GM12878 (cell line): ENCODE measurements at regions not wholly inside any gene's neighbourhood (a gene's known extent, or its start where the extent isn't known, plus 50 kb on each side); places are given as distances from the start of the nearest gene placed in this dataset.

Source experiments
- ATAC-seq: fragments of 200-7000 bp; cut with Tn5 transposase; 3 replicates; pipeline ENCODE4 v1.9.1; 2020; ENCODE audit warnings: mild to moderate bottlenecking, moderate library complexity
- BruUV-seq: library from RNA; stranded (reverse); fragments of 400-500 nt; replicated peaks from 2 replicates; lab custom pipeline; 2021; lab: Mats Ljungman, UMichigan
- CTCF ChIA-PET: fragments of 300-600 bp; sonication (Branson Sonifier 250); formaldehyde crosslinking; extraction: SDS; loops from one replicate; lab custom pipeline; 2021; ENCODE audit warnings: inconsistent platforms; lab: Yijun Ruan, JAX
- POLR2A ChIA-PET: fragments of 350-600 bp; formaldehyde crosslinking; extraction: SDS; loops from one replicate; lab custom pipeline; 2021; ENCODE audit warnings: inconsistent platforms; lab: Charles Lee
- RAD21 ChIA-PET: fragments of 300-600 bp; sonication (Branson Sonifier 250); formaldehyde crosslinking; loops from one replicate; lab custom pipeline; 2023; ENCODE audit warnings: antibody characterized with exemption; ENCODE audit not compliant: unreplicated experiment; lab: Charles Lee
- SMC1A ChIA-PET: fragments of 300-600 bp; sonication (Branson Sonifier 250); formaldehyde crosslinking; loops from one replicate; lab custom pipeline; 2023; ENCODE audit not compliant: unreplicated experiment, uncharacterized antibody; lab: Charles Lee
- DNase-seq: peaks from one replicate; pipeline ENCODE4 v3.0.0-alpha.2; 2011; ENCODE audit warnings: low read depth, low spot score
- FAIRE-seq: peaks from 3 replicates; lab custom pipeline; 2011; peaks lifted over from hg19 to GRCh38; lab: Jason Lieb, UNC
- H2AFZ ChIP-seq: 2 replicates; pipeline ENCODE4 v1.6.0; 2011; ENCODE audit warnings: low read depth, low read length, control low read depth; ENCODE audit not compliant: control insufficient read depth
- H3K27ac ChIP-seq: 2 replicates; pipeline ENCODE4 v1.5.1; 2011; ENCODE audit warnings: control low read depth; ENCODE audit not compliant: control insufficient read depth, insufficient read depth
- H3K27me3 ChIP-seq, 2 experiments: replicated peaks in 1 of 2; 2 replicates each; pipeline versions ENCODE4 v1.6.0 to v1.6.1; 2011; ENCODE audit warnings: low read length in 1 of 2; ENCODE audit not compliant: control insufficient read depth in 2 of 2, insufficient read depth in 2 of 2
- H3K36me3 ChIP-seq, 2 experiments: 2 replicates each; pipeline ENCODE4 v1.5.1; 2011; ENCODE audit warnings: low read length in 1 of 2; ENCODE audit not compliant: control insufficient read depth in 2 of 2, insufficient read depth in 2 of 2
- H3K4me1 ChIP-seq: 2 replicates; pipeline ENCODE4 v1.6.1; 2011; ENCODE audit warnings: mild to moderate bottlenecking, low read length, moderate library complexity, mixed read lengths; ENCODE audit not compliant: control insufficient read depth, insufficient read depth
- H3K4me2 ChIP-seq: 2 replicates; pipeline ENCODE4 v1.6.0; 2011; ENCODE audit warnings: control low read depth; ENCODE audit not compliant: control insufficient read depth, insufficient read depth
- H3K4me3 ChIP-seq: fragments of 200-600 bp; sonication (generic); 2 replicates; pipeline ENCODE4 v1.5.1; 2016
- H3K79me2 ChIP-seq: 2 replicates; pipeline ENCODE4 v1.6.0; 2011; ENCODE audit warnings: low read length; ENCODE audit not compliant: control insufficient read depth, insufficient read depth
- H3K9ac ChIP-seq: 2 replicates; pipeline ENCODE4 v1.8.0; 2011; ENCODE audit warnings: low read length, control low read depth, mixed read lengths; ENCODE audit not compliant: control insufficient read depth, insufficient read depth
- H3K9me3 ChIP-seq: replicated peaks from 3 replicates; pipeline ENCODE4 v1.5.1; 2011; ENCODE audit warnings: mild to moderate bottlenecking, low read length; ENCODE audit not compliant: control insufficient read depth, insufficient read depth
- H4K20me1 ChIP-seq: 2 replicates; pipeline ENCODE4 v1.6.0; 2011; ENCODE audit not compliant: control insufficient read depth, insufficient read depth
- BMI1 ChIP-seq: fragments of 450-650 bp; IDR thresholded peaks from 2 replicates; pipeline ENCODE4 v1.6.1; 2016; ENCODE audit warnings: mild to moderate bottlenecking, moderate library complexity, borderline replicate concordance
- CBX5 ChIP-seq: sonication (generic); IDR thresholded peaks from 2 replicates; pipeline ENCODE4 v1.6.1; 2016; ENCODE audit warnings: low read depth, moderate library complexity, mild to moderate bottlenecking, inconsistent platforms
- CHD4 ChIP-seq: fragments of 200-600 bp; sonication (generic); IDR thresholded peaks from 2 replicates; pipeline ENCODE4 v1.6.1; 2016; ENCODE audit warnings: mild to moderate bottlenecking
- ETV6 ChIP-seq, 2 experiments: fragments of 450-650 bp in 1 of 2; IDR thresholded peaks in 1 of 2; conservative IDR thresholded peaks in 1 of 2; 2 replicates each; pipeline ENCODE4 v1.6.1; 2014; ENCODE audit warnings: antibody characterized with exemption in 1 of 2, borderline replicate concordance in 1 of 2, low read depth in 1 of 2, mild to moderate bottlenecking in 1 of 2, moderate library complexity in 1 of 2
- EZH2 ChIP-seq: IDR thresholded peaks from 2 replicates; pipeline ENCODE4 v1.6.1; 2012; ENCODE audit warnings: low read depth, mild to moderate bottlenecking, control low read depth, inconsistent platforms, low read length, borderline replicate concordance; ENCODE audit not compliant: control insufficient read depth
- HDAC6 ChIP-seq: fragments of 200-600 bp; sonication (generic); IDR thresholded peaks from one replicate; pipeline ENCODE4 v1.8.0; 2017; ENCODE audit warnings: antibody characterized with exemption; ENCODE audit not compliant: unreplicated experiment
- MYC ChIP-seq: IDR thresholded peaks from 2 replicates; pipeline ENCODE4 v1.6.1; 2011; ENCODE audit warnings: mild to moderate bottlenecking, low read length, moderate library complexity, inconsistent platforms; ENCODE audit not compliant: insufficient read depth, insufficient replicate concordance, insufficient read length, severe bottlenecking
- NFYA ChIP-seq: IDR thresholded peaks from 2 replicates; pipeline ENCODE4 v1.6.1; 2011; ENCODE audit warnings: low read depth, mild to moderate bottlenecking, low read length, improper control_type of control experiment, borderline replicate concordance
- POU2F2 ChIP-seq: IDR thresholded peaks from 3 replicates; pipeline ENCODE4 v1.6.1; 2011; ENCODE audit warnings: low read depth, mild to moderate bottlenecking, low read length, borderline replicate concordance
- YBX1 ChIP-seq: fragments of 450-650 bp; IDR thresholded peaks from 2 replicates; pipeline ENCODE4 v1.6.1; 2016; ENCODE audit warnings: antibody characterized with exemption
- WGBS: methylation state at CpG from one replicate; pipeline ENCODE4 v1.1.6; 2016; ENCODE audit warnings: low lambda C conversion rate; ENCODE audit not compliant: insufficient replicate concordance, insufficient coverage; ENCODE audit errors: missing lambda C conversion rate; 5-methylcytosine and 5-hydroxymethylcytosine counted together
- in situ Hi-C: fragments of 300-500 bp; cut with MboI; formaldehyde crosslinking; loops from 9 replicates; pipeline ENCODE4 v1.14.3; 2018; ENCODE audit warnings: mixed read lengths
- intact Hi-C: fragments of 100-400 bp; cut with micrococcal nuclease; formaldehyde crosslinking; loops from one replicate; pipeline ENCODE4 v1.14.2; 2022; ENCODE audit not compliant: unreplicated experiment
- TF ChIP-seq, protein P1 (sequence below): fragments of 450-650 bp; IDR thresholded peaks from 2 replicates; pipeline ENCODE4 v1.6.1; 2017; ENCODE audit warnings: mild to moderate bottlenecking, moderate library complexity

DNA sequence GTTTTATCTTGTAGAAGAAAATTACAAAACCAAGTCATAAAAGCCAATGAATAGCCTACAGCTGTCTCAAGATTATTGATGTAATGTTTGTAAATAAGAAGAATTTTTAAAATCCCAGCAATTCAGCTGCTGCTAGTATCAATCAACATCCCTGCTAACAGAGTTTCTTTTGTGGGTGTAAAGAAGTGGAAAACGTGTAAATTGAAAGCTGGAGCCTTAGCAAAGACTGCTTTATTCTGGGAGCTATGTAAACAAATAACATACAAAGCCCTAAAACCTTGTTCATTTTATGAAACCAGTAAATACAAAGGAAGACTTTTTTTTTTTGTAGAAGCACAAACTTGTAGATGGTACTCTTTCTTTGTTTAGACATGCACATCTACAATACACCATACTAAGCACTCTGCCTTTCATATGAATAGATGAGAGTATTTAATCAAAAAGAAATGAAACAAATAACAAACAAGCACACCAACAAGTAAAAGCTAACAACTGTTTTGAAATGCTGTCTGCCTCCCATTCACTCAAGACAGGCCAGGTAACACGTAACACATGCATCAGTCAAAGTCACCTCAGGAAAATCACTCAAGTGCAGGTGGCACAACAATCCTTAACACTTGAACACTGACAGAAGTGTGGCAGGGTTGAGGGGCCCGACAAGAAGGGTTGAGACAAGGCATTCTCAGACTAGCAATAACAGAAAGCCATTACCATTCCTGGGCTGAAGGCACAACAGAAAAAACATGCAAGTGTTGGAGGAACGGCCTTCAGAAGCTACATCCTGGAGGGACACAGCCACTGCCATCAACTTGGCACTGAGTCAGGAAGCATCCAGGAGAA is 1364.0 kb upstream of the SEL1L start:
- TF ChIP-seq POU2F2 (no peak), NFYA (no peak), EZH2 (no peak), CHD4 (no peak), BMI1 (no peak), HDAC6 (no peak), MYC (no peak), YBX1 (no peak), ETV6 (conservative IDR thresholded peaks at IDR 0.05 in 1 of 2, IDR thresholded peaks at IDR 0.05 in 1 of 2; ENCODE audit: borderline replicate concordance in 1 of 2, low read depth in 1 of 2) (no peak), CBX5 (no peak)
- TF ChIP-seq, protein P1, sequence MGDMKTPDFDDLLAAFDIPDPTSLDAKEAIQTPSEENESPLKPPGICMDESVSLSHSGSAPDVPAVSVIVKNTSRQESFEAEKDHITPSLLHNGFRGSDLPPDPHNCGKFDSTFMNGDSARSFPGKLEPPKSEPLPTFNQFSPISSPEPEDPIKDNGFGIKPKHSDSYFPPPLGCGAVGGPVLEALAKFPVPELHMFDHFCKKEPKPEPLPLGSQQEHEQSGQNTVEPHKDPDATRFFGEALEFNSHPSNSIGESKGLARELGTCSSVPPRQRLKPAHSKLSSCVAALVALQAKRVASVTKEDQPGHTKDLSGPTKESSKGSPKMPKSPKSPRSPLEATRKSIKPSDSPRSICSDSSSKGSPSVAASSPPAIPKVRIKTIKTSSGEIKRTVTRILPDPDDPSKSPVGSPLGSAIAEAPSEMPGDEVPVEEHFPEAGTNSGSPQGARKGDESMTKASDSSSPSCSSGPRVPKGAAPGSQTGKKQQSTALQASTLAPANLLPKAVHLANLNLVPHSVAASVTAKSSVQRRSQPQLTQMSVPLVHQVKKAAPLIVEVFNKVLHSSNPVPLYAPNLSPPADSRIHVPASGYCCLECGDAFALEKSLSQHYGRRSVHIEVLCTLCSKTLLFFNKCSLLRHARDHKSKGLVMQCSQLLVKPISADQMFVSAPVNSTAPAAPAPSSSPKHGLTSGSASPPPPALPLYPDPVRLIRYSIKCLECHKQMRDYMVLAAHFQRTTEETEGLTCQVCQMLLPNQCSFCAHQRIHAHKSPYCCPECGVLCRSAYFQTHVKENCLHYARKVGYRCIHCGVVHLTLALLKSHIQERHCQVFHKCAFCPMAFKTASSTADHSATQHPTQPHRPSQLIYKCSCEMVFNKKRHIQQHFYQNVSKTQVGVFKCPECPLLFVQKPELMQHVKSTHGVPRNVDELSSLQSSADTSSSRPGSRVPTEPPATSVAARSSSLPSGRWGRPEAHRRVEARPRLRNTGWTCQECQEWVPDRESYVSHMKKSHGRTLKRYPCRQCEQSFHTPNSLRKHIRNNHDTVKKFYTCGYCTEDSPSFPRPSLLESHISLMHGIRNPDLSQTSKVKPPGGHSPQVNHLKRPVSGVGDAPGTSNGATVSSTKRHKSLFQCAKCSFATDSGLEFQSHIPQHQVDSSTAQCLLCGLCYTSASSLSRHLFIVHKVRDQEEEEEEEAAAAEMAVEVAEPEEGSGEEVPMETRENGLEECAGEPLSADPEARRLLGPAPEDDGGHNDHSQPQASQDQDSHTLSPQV, result no peak
- 0% methylated on average over 4 of the region's 4 CpGs for WGBS
- BruUV-seq, result no TSS peak
- H4K20me1 ChIP-seq, result no peaks in the 10 kb centered on the region
- DNase-seq, result no peak
- no peak overlapping the region for H2AFZ ChIP-seq
- no peaks in the 10 kb centered on the region for H3K79me2 ChIP-seq
- H3K4me2 ChIP-seq, result no peak overlapping the region
- no peaks in the 10 kb centered on the region for H3K4me1 ChIP-seq
- SMC1A ChIA-PET, result interaction anchor here (0.6 to 1.0 kb wide), 2 partner anchors 22 to 618 kb away, joined by 3 read pairs; no protein-coding TSS in a partner anchor
- no peak for ATAC-seq
- no peak overlapping the region for H3K9ac ChIP-seq
- no peak overlapping the region for H3K27ac ChIP-seq
- RAD21 ChIA-PET, result no interaction called here
- CTCF ChIA-PET, result interaction anchor here (1.3 kb wide), 1 partner anchor 25 kb away, joined by 3 read pairs; no protein-coding TSS in a partner anchor
- no peak overlapping the region for H3K4me3 ChIP-seq
- in situ Hi-C loops (no loop called here), intact Hi-C loops (no loop called here)
- no peaks in the 10 kb centered on the region for H3K27me3 ChIP-seq
- FAIRE-seq, result no peak
- H3K36me3 ChIP-seq, result no peaks in the 10 kb centered on the region
- POLR2A ChIA-PET, result interaction anchor here (0.6 kb wide), 1 partner anchor 17 kb away, joined by 4 read pairs; no protein-coding TSS in a partner anchor
- H3K9me3 ChIP-seq, result no peaks in the 10 kb centered on the region
